Mucosa of stomach (tissue), 1 donor: ENCODE measurements at regions not wholly inside any gene's neighbourhood (a gene's known extent, or its start where the extent isn't known, plus 50 kb on each side); places are given as distances from the start of the nearest gene placed in this dataset.
"Not testable (repeated sequence)": the region's sequence is repeated elsewhere in the genome, so short reads cannot be mapped to it uniquely, and the experiment has no call there.

Experiments
- H3K27me3 ChIP-seq: one replicate; pipeline ENCODE4 v1.7.0; 2013; ENCODE audit warnings: mild to moderate bottlenecking, low read length; ENCODE audit not compliant: control insufficient read depth, insufficient read depth
- H3K36me3 ChIP-seq: one replicate; pipeline ENCODE4 v1.7.0; 2013; ENCODE audit warnings: low read length; ENCODE audit not compliant: control insufficient read depth, insufficient read depth
- H3K4me1 ChIP-seq: one replicate; pipeline ENCODE4 v1.7.0; 2013; ENCODE audit warnings: mild to moderate bottlenecking, low read length; ENCODE audit not compliant: control insufficient read depth, insufficient read depth
- H3K4me3 ChIP-seq: one replicate; pipeline ENCODE4 v1.7.0; 2013; ENCODE audit warnings: low read length
- H3K9ac ChIP-seq: one replicate; pipeline ENCODE4 v1.7.0; 2013; ENCODE audit warnings: mild to moderate bottlenecking, low read length, moderate library complexity
- H3K9me3 ChIP-seq: one replicate; pipeline ENCODE4 v1.7.0; 2013; ENCODE audit warnings: mild to moderate bottlenecking, low read length, moderate library complexity; ENCODE audit not compliant: control insufficient read depth
- donor health status: Pancreatic carcinoma.

- H3K36me3 ChIP-seq = no peaks in the 10 kb centered on the region
- H3K9ac ChIP-seq = no peak overlapping the region
- no peaks in the 10 kb centered on the region for H3K9me3 ChIP-seq
- no peaks in the 10 kb centered on the region for H3K4me1 ChIP-seq
- no peak overlapping the region for H3K4me3 ChIP-seq
- H3K27me3 ChIP-seq = no peaks in the 10 kb centered on the region
Observed at GRCh38 chr2:128505575-128506526, 187.2 kb upstream of the HS6ST1 start.

GRCh38 chr2:128506534-128506933 lies 187.9 kb upstream of the HS6ST1 start:
- Histone ChIP-seq H3K36me3 (no peaks in the 10 kb centered on the region), H3K27me3 (no peaks in the 10 kb centered on the region), H3K9me3 (no peaks in the 10 kb centered on the region), H3K4me3 (no peak overlapping the region), H3K4me1 (no peaks in the 10 kb centered on the region), H3K9ac (no peak overlapping the region)

- no peaks in the 10 kb centered on the region for H3K36me3 ChIP-seq
- no peaks in the 10 kb centered on the region for H3K4me1 ChIP-seq
- no peak overlapping the region for H3K9ac ChIP-seq
- no peaks in the 10 kb centered on the region for H3K27me3 ChIP-seq
- no peak overlapping the region for H3K4me3 ChIP-seq
- no peaks in the 10 kb centered on the region for H3K9me3 ChIP-seq
Observed at GRCh38 chr2:128510701-128511397, 192.2 kb upstream of the HS6ST1 start.

- Histone ChIP-seq H3K9ac (no peak overlapping the region), H3K27me3 (no peaks in the 10 kb centered on the region), H3K4me1 (no peaks in the 10 kb centered on the region), H3K4me3 (no peak overlapping the region), H3K9me3 (no peaks in the 10 kb centered on the region), H3K36me3 (no peaks in the 10 kb centered on the region)
Observed at GRCh38 chr2:128511731-128512378, 193.2 kb upstream of the HS6ST1 start.

- no peaks in the 10 kb centered on the region for H3K4me1 ChIP-seq
- H3K27me3 ChIP-seq = no peaks in the 10 kb centered on the region
- no peak overlapping the region for H3K9ac ChIP-seq
Observed at GRCh38 chr2:128512379-128513115, 193.9 kb upstream of the HS6ST1 start.

GRCh38 chr2:128513116-128513960 lies 194.7 kb upstream of the HS6ST1 start:
- Histone ChIP-seq H3K4me1 (no peaks in the 10 kb centered on the region), H3K4me3 (no peak overlapping the region), H3K27me3 (no peaks in the 10 kb centered on the region), H3K9ac (no peak overlapping the region), H3K36me3 (no peaks in the 10 kb centered on the region), H3K9me3 (no peaks in the 10 kb centered on the region)

More at GRCh38 chr2:128512379-128513115, 193.9 kb upstream of the HS6ST1 start:
- Histone ChIP-seq H3K9me3 (no peaks in the 10 kb centered on the region), H3K36me3 (no peaks in the 10 kb centered on the region), H3K4me3 (no peak overlapping the region)

GRCh38 chr2:128513961-128514283 lies 195.3 kb upstream of the HS6ST1 start:
- H3K9ac ChIP-seq = no peak overlapping the region
- H3K4me1 ChIP-seq = no peaks in the 10 kb centered on the region
- no peak overlapping the region for H3K4me3 ChIP-seq
- H3K9me3 ChIP-seq = no peaks in the 10 kb centered on the region
- H3K27me3 ChIP-seq = no peaks in the 10 kb centered on the region
- H3K36me3 ChIP-seq = no peaks in the 10 kb centered on the region

GRCh38 chr2:128514555-128514955 lies 195.9 kb upstream of the HS6ST1 start:
- Histone ChIP-seq H3K36me3 (no peaks in the 10 kb centered on the region), H3K9me3 (no peaks in the 10 kb centered on the region), H3K4me3 (no peak overlapping the region), H3K9ac (no peak overlapping the region), H3K27me3 (no peaks in the 10 kb centered on the region), H3K4me1 (no peaks in the 10 kb centered on the region)

GRCh38 chr2:128516938-128517337 lies 198.3 kb upstream of the HS6ST1 start:
- H3K36me3 ChIP-seq = no peaks in the 10 kb centered on the region
- no peaks in the 10 kb centered on the region for H3K4me1 ChIP-seq
- no peaks in the 10 kb centered on the region for H3K27me3 ChIP-seq
- no peak overlapping the region for H3K9ac ChIP-seq
- H3K4me3 ChIP-seq = no peak overlapping the region
- no peaks in the 10 kb centered on the region for H3K9me3 ChIP-seq

GRCh38 chr2:128519028-128519427 lies 200.4 kb upstream of the HS6ST1 start:
- not testable (repeated sequence) for H3K4me3 ChIP-seq, H3K27me3 ChIP-seq, H3K4me1 ChIP-seq, H3K9me3 ChIP-seq, H3K36me3 ChIP-seq, H3K9ac ChIP-seq

- H3K27me3 ChIP-seq = no peaks in the 10 kb centered on the region
- H3K4me1 ChIP-seq = no peaks in the 10 kb centered on the region
- H3K4me3 ChIP-seq = no peak overlapping the region
Observed at GRCh38 chr2:128519517-128520215, 201.0 kb upstream of the HS6ST1 start.

More at GRCh38 chr2:128519517-128520215, 201.0 kb upstream of the HS6ST1 start:
- Histone ChIP-seq H3K9me3 (no peaks in the 10 kb centered on the region), H3K9ac (no peak overlapping the region), H3K36me3 (no peaks in the 10 kb centered on the region)
